NCI-H510A treated with DMSO at 0.1 percent for 48 hours (cell line): ENCODE measurements at regions not wholly inside any gene's neighbourhood (a gene's known extent, or its start where the extent isn't known, plus 50 kb on each side); places are given as distances from the start of the nearest gene placed in this dataset.

Experiments used
- DNase-seq: peaks from one replicate; lab custom pipeline; 2025; lab: John Stamatoyannopoulos, UW

GRCh38 chr9:129258823-129259301, 80.8 kb upstream of the IER5L start:
- no peak for DNase-seq

GRCh38 chr9:129258124-129258822, 80.2 kb upstream of the IER5L start:
- peak; percentile 74 for DNase-seq

- DNase-seq = no peak
These were observed 79.1 kb upstream of the IER5L start for GRCh38 chr9:129256959-129257713.

GRCh38 chr9:129254566-129255287, 76.7 kb upstream of the IER5L start:
- no peak for DNase-seq

- DNase-seq = no peak
These were observed 75.8 kb upstream of the IER5L start for GRCh38 chr9:129253803-129254381.

- DNase-seq = no peak
These were observed 75.1 kb upstream of the IER5L start for GRCh38 chr9:129252937-129253802.

- no peak for DNase-seq
These were observed 72.7 kb upstream of the IER5L start for GRCh38 chr9:129250786-129251185.

GRCh38 chr9:129247285-129248153, 69.5 kb upstream of the IER5L start:
- no peak for DNase-seq

GRCh38 chr9:129245276-129245675, 67.2 kb upstream of the IER5L start:
- DNase-seq = no peak

GRCh38 chr9:129242971-129243561, 65.0 kb upstream of the IER5L start:
- DNase-seq = no peak

- DNase-seq = no peak
These were observed 64.3 kb upstream of the IER5L start for GRCh38 chr9:129242191-129242941.

GRCh38 chr9:129241725-129242124, 63.7 kb upstream of the IER5L start:
- DNase-seq = no peak

- DNase-seq = no peak
These were observed 62.6 kb upstream of the IER5L start for GRCh38 chr9:129240581-129241211.

GRCh38 chr9:129239946-129240490, 62.0 kb upstream of the IER5L start:
- no peak for DNase-seq

- DNase-seq = no peak
These were observed 59.7 kb upstream of the IER5L start for GRCh38 chr9:129237803-129238202.

GRCh38 chr9:129237164-129237611, 59.1 kb upstream of the IER5L start:
- no peak for DNase-seq

GRCh38 chr9:129236441-129237145, 58.5 kb upstream of the IER5L start:
- no peak for DNase-seq

- DNase-seq = peak; percentile 45
These were observed 57.9 kb upstream of the IER5L start for GRCh38 chr9:129235931-129236331.
